Effector CD4-positive, alpha-beta T cell (primary cell): ENCODE measurements at regions not wholly inside any gene's neighbourhood (a gene's known extent, or its start where the extent isn't known, plus 50 kb on each side); places are given as distances from the start of the nearest gene placed in this dataset.

ENCODE experiments used
- DNase-seq: peaks from one replicate; pipeline ENCODE4 v3.0.0-alpha.2; 2020

DNA sequence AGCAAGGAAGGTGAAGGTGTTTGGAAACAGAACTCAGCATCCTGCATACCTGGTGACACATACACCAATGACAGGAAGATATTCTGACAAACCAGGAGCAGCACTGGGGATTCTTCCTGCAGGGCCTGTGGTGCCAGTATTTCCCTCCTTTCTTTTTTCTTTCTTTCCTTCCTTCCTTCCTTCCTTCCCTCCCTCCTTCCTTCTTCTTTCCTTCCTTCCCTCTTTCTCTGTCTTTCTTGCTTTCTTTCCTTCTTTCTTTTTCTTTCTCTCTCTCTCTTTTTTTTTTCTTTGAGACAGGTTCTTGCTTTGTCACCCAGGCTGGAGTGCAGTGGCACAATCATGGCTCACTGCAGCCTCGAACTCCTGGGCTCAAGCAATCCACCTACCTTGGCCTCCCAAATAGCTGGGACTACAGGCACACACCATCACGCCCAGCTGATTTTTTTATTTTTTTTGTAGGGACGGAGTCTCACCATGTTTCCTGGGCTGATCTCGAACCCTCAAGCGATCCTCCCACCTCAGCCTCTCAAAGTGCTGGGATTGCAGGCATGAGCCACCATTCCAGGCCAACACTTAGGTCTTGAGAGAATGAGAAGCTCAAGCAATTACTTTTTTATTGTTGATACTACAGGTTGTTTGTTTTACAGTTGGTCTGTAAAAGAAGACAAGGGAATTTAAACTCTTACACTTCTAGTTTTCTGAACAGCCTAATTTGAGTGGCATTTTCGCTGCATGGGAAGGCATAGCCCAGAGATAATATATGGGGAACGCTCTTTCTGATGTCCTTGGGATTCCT lies 54.7 kb upstream of the GATA6 start:
- DNase-seq = no peak

GRCh38 chr18:22115573-22115972 lies 53.8 kb upstream of the GATA6 start:
- DNase-seq = no peak
